ENCODE measurements at regions not wholly inside any gene's neighbourhood (a gene's known extent, or its start where the extent isn't known, plus 50 kb on each side); places are given as distances from the start of the nearest gene placed in this dataset.

- Histone ChIP-seq H4K20me1 (ENCODE audit: insufficient read depth, low read length) (no peaks in the 10 kb centered on the region), H3K9me2 (replicated peaks; ENCODE audit: insufficient read depth, low read length) (no peaks in the 10 kb centered on the region), H3K4me2 (ENCODE audit: low read depth, low read length) (no peak overlapping the region), H3K79me2 (ENCODE audit: low read length) (no peaks in the 10 kb centered on the region), H3K27me3 (replicated peaks; ENCODE audit: insufficient read depth, low read length) (no peaks in the 10 kb centered on the region), H2AFZ (ENCODE audit: low read length) (no peak overlapping the region), H3K4me3 (ENCODE audit: low read length) (no peak overlapping the region), H3K36me3 (replicated peaks; ENCODE audit: insufficient read depth, low read length) (no peaks in the 10 kb centered on the region), H3K4me1 (ENCODE audit: low read length) (no peaks in the 10 kb centered on the region), H3K27ac (ENCODE audit: low read length) (no peak overlapping the region), H3K9me3 (replicated peaks; ENCODE audit: insufficient read depth, low read length) (no peaks in the 10 kb centered on the region), H3F3A (ENCODE audit: insufficient read depth, low read length) (no peaks in the 10 kb centered on the region), H3K9ac (ENCODE audit: low read length) (no peak overlapping the region)
- TF ChIP-seq EZH2 (optimal IDR thresholded peaks at IDR 0.05; ENCODE audit: low read depth, low read length) (no peak), EZH2phosphoT487 (IDR thresholded peaks at IDR 0.05; ENCODE audit: low read length) (no peak), CTCF (IDR thresholded peaks at IDR 0.05; ENCODE audit: low read length) (no peak)
- peak; percentile 16 for DNase-seq
Observed at GRCh38 chr2:104577143-104577542, 276.8 kb upstream of the POU3F3 start.

GRCh38 chr2:104582471-104582870, 271.4 kb upstream of the POU3F3 start:
- TF ChIP-seq CTCF (IDR thresholded peaks at IDR 0.05; ENCODE audit: low read length) (no peak), EZH2phosphoT487 (IDR thresholded peaks at IDR 0.05; ENCODE audit: low read length) (no peak), EZH2 (optimal IDR thresholded peaks at IDR 0.05; ENCODE audit: low read depth, low read length) (no peak)
- Histone ChIP-seq H3K9ac (ENCODE audit: low read length) (no peak overlapping the region), H3K27ac (ENCODE audit: low read length) (no peak overlapping the region), H2AFZ (ENCODE audit: low read length) (no peak overlapping the region), H3K27me3 (replicated peaks; ENCODE audit: insufficient read depth, low read length) (no peaks in the 10 kb centered on the region), H4K20me1 (ENCODE audit: insufficient read depth, low read length) (no peaks in the 10 kb centered on the region), H3K9me3 (replicated peaks; ENCODE audit: insufficient read depth, low read length) (no peaks in the 10 kb centered on the region), H3K9me2 (replicated peaks; ENCODE audit: insufficient read depth, low read length) (no peaks in the 10 kb centered on the region), H3K36me3 (replicated peaks; ENCODE audit: insufficient read depth, low read length) (no peaks in the 10 kb centered on the region), H3K4me1 (ENCODE audit: low read length) (no peaks in the 10 kb centered on the region), H3K79me2 (ENCODE audit: low read length) (no peaks in the 10 kb centered on the region), H3F3A (ENCODE audit: insufficient read depth, low read length) (no peaks in the 10 kb centered on the region), H3K4me3 (ENCODE audit: low read length) (no peak overlapping the region), H3K4me2 (ENCODE audit: low read depth, low read length) (no peak overlapping the region)
- no peak for DNase-seq

- Histone ChIP-seq H3K79me2 (ENCODE audit: low read length) (no peaks in the 10 kb centered on the region), H4K20me1 (ENCODE audit: insufficient read depth, low read length) (no peaks in the 10 kb centered on the region), H3K9me2 (replicated peaks; ENCODE audit: insufficient read depth, low read length) (no peaks in the 10 kb centered on the region), H3K4me2 (ENCODE audit: low read depth, low read length) (no peak overlapping the region), H3K36me3 (replicated peaks; ENCODE audit: insufficient read depth, low read length) (no peaks in the 10 kb centered on the region), H3K9me3 (replicated peaks; ENCODE audit: insufficient read depth, low read length) (no peaks in the 10 kb centered on the region), H3F3A (ENCODE audit: insufficient read depth, low read length) (no peaks in the 10 kb centered on the region), H3K27me3 (replicated peaks; ENCODE audit: insufficient read depth, low read length) (no peaks in the 10 kb centered on the region), H3K27ac (ENCODE audit: low read length) (no peak overlapping the region), H3K4me3 (ENCODE audit: low read length) (no peak overlapping the region), H3K9ac (ENCODE audit: low read length) (no peak overlapping the region), H3K4me1 (ENCODE audit: low read length) (no peaks in the 10 kb centered on the region), H2AFZ (ENCODE audit: low read length) (no peak overlapping the region)
- no peak for DNase-seq
- TF ChIP-seq EZH2phosphoT487 (IDR thresholded peaks at IDR 0.05; ENCODE audit: low read length) (no peak), EZH2 (optimal IDR thresholded peaks at IDR 0.05; ENCODE audit: low read depth, low read length) (no peak), CTCF (IDR thresholded peaks at IDR 0.05; ENCODE audit: low read length) (no peak)
Observed at GRCh38 chr2:104583811-104584210, 270.1 kb upstream of the POU3F3 start.

All from MM.1S (cell line).